ENCODE measurements at regions not wholly inside any gene's neighbourhood (a gene's known extent, or its start where the extent isn't known, plus 50 kb on each side); places are given as distances from the start of the nearest gene placed in this dataset.

DNA sequence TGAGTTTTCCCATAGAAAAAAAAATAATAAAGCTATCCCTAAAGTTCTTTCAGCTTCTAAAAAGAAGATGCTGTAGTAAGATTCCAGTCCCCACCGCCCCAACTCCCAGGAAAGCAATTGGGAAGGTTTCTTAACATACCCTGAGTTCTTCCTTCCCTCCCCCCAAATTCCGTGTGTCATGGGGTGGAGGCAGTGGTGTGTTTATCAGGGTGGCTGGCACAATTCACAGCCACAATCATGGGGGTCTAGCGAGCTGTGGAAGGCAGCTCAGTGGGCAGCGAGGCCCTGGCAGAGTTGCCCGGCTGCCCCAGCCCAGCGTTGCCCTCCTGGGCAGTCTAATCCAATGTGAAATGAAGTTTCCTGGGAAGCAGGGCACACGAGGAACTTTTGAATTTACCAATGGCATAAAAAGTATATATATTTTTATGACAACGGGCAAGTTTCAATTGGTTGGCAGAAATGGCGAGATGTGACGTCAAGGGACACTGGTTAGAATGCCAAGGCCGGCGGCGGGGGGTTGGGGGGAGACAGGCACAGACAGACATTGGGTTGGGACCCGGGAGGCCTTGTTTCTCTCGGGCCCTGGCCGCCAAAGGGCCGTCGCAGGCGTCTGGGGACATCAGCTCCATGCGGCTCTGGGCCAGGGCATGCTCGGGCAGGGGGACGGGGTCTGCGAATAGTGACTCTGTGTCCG is 80.7 kb upstream of the PPARA start:
- Histone ChIP-seq H3K18ac (ENCODE audit: low read depth, low read length) (peak overlapping the region; percentile 37), H2AK5ac (ENCODE audit: low read depth, low read length) (peak overlapping the region; percentile 93), H2AFZ (replicated peaks; ENCODE audit: low read length, poor library complexity) (peak overlapping the region; percentile 88), H2BK20ac (ENCODE audit: low read depth, low read length) (0 out of 2 replicates have a peak overlapping the region, but pooled peaks have one; percentile 30), H4K5ac (ENCODE audit: low read depth, low read length) (peak overlapping the region; percentile 65), H4K91ac (ENCODE audit: insufficient read depth, low read depth, low read length) (peak overlapping the region; percentile 94), H3K4me2 (ENCODE audit: low read depth, low read length) (peak overlapping the region; percentile 92), H2BK15ac (ENCODE audit: low read depth, low read length) (peak overlapping the region; percentile 59; the same call in 1 of the 3 replicates), H3K4ac (ENCODE audit: low read depth, low read length) (peak overlapping the region; percentile 96), H4K8ac (ENCODE audit: low read depth in 2 of 2, low read length in 2 of 2) (peak overlapping the region; percentile 84 to 87), H3K27me3 (ENCODE audit: control insufficient read depth, insufficient read depth, low read length) (no peaks in the 10 kb centered on the region), H3K36me3 (ENCODE audit: control insufficient read depth, insufficient read depth, low read length) (peaks cover 7% of the 10 kb centered on the region; the same call in 1 of the 2 replicates), H2AK9ac (replicated peaks; ENCODE audit: low read depth, low read length, poor library complexity) (peak overlapping the region; percentile 96), H3K14ac (replicated peaks; ENCODE audit: low read depth, low read length) (peak overlapping the region; percentile 95), H2BK5ac (ENCODE audit: low read depth, low read length, poor library complexity, severe bottlenecking) (peak overlapping the region; percentile 92), H3K9ac (ENCODE audit: low read depth, low read length) (peak overlapping the region; percentile 95), H3K56ac (ENCODE audit: extremely low read depth, insufficient read depth, low read length) (peak overlapping the region; percentile 95), H3K4me3 (ENCODE audit: insufficient read depth, low read depth, low read length) (peak overlapping the region; percentile 81), H3K79me1 (ENCODE audit: low read depth in 1 of 2, low read length in 2 of 2) (peaks cover 10 to 38% of the 10 kb centered on the region in 2 experiments), H3K4me1 (ENCODE audit: control insufficient read depth, insufficient read depth, low read length) (peaks cover 15% of the 10 kb centered on the region), H3K9me3 (ENCODE audit: control insufficient read depth, insufficient read depth, low read length) (no peaks in the 10 kb centered on the region), H2BK120ac (ENCODE audit: low read depth, low read length) (peak overlapping the region; percentile 85), H3K9me1 (ENCODE audit: insufficient read depth, low read length) (peaks cover 3% of the 10 kb centered on the region), H3K23ac (ENCODE audit: low read depth, low read length) (peak overlapping the region; percentile 97), H4K20me1 (ENCODE audit: insufficient read depth, low read length) (peaks cover 17% of the 10 kb centered on the region), H3K27ac (ENCODE audit: insufficient read depth, low read length) (peak overlapping the region; percentile 99)
- TF ChIP-seq MAZ (IDR thresholded peaks at IDR 0.05; ENCODE audit: borderline replicate concordance, low read depth, low read length): peak; percentile 29; the same call in 1 of the 2 replicates
- TF ChIP-seq RCOR1 (IDR thresholded peaks at IDR 0.05; ENCODE audit: insufficient replicate concordance, low read length): no peak
- TF ChIP-seq POLR2A (IDR thresholded peaks at IDR 0.05; ENCODE audit: low read depth, low read length): peak; percentile 87; the same call in 1 of the 2 replicates
- intact Hi-C loops (cut with micrococcal nuclease) (loop anchor here (2.0 to 5.0 kb wide), 3 partner anchors 15 to 57 kb away; no protein-coding TSS in a partner anchor), in situ Hi-C loops (cut with MboI; ENCODE audit: low sequenced_read_pairs) (no loop called here), dilution Hi-C loops (cut with HindIII; ENCODE audit: low sequenced_read_pairs, unreplicated experiment) (no loop called here)
- DNase-seq: peak; percentile 91
- 0% methylated on average over 14 of the region's 24 CpGs; no CpG with 5 or more reads in 1 of the 2 experiments for WGBS, 2 experiments (ENCODE audit: extremely low coverage in 2 of 2, insufficient read length in 1 of 2)
- POLR2A ChIA-PET (ENCODE audit: unreplicated experiment): interaction anchor here (1.4 kb wide), 1 partner anchor 34 kb away, joined by 4 read pairs; no protein-coding TSS in a partner anchor
- BruUV-seq (replicated peaks): no TSS peak
- CTCF ChIA-PET: interaction anchor here (0.9 kb wide), 1 partner anchor 8 kb away, joined by 3 read pairs; no protein-coding TSS in a partner anchor
- peak; percentile 14 for ATAC-seq (ENCODE audit: low read depth)

Data from IMR-90 (cell line).